ENCODE measurements at regions not wholly inside any gene's neighbourhood (a gene's known extent, or its start where the extent isn't known, plus 50 kb on each side); places are given as distances from the start of the nearest gene placed in this dataset.

- no peak for TF ChIP-seq PATZ1 (CRISPR knock-in tag; IDR thresholded peaks at IDR 0.05; ENCODE audit: borderline replicate concordance)
Measured at GRCh38 chr5:160480652-160481051, 59.0 kb downstream of the PTTG1 start (continued).

DNA sequence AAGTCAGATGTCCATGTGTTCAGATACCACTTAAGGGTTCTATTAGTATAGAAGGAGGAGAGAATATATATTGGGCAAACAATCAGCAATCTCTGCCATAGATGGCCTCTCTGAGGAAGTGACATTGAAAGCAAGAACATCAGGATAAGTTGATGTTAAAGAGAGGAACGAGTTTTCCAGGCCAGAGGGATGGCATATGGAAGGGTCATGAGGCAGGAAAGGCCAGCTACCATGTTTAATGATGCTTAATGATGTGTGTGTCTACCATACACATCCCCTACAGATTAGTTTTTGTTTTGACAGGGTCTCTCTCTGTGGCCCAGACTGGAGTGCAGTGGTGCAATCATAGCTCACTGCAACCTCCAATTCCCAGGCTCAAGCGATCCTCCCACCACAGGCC, 63.0 kb downstream of the PTTG1 start:
- TF ChIP-seq OSR1 (CRISPR knock-in tag; IDR thresholded peaks at IDR 0.05) (no peak), ZC3H10 (CRISPR knock-in tag; IDR thresholded peaks at IDR 0.05) (no peak), ARNTL (CRISPR knock-in tag; IDR thresholded peaks at IDR 0.05; ENCODE audit: borderline replicate concordance, low read depth) (no peak), TOX (CRISPR knock-in tag; IDR thresholded peaks at IDR 0.05; ENCODE audit: borderline replicate concordance) (no peak), RARB (CRISPR knock-in tag; IDR thresholded peaks at IDR 0.05) (no peak), TCF4 (CRISPR knock-in tag; IDR thresholded peaks at IDR 0.05; ENCODE audit: borderline replicate concordance) (no peak), TSHZ2 (CRISPR knock-in tag; IDR thresholded peaks at IDR 0.05) (no peak), CSRNP3 (CRISPR knock-in tag; IDR thresholded peaks at IDR 0.05) (no peak), SNAI2 (CRISPR knock-in tag; IDR thresholded peaks at IDR 0.05) (no peak), ZNF8 (CRISPR knock-in tag; IDR thresholded peaks at IDR 0.05) (no peak), BACH2 (CRISPR knock-in tag; IDR thresholded peaks at IDR 0.05; ENCODE audit: borderline replicate concordance) (no peak), ESRRG (CRISPR knock-in tag; IDR thresholded peaks at IDR 0.05) (no peak), ZFP3 (CRISPR knock-in tag; IDR thresholded peaks at IDR 0.05) (no peak), ZNF565 (CRISPR knock-in tag; conservative IDR thresholded peaks at IDR 0.05; ENCODE audit: low read depth) (no peak), ZFP30 (CRISPR knock-in tag; IDR thresholded peaks at IDR 0.05) (no peak), PATZ1 (CRISPR knock-in tag; IDR thresholded peaks at IDR 0.05; ENCODE audit: borderline replicate concordance) (no peak), ISL1 (CRISPR knock-in tag; IDR thresholded peaks at IDR 0.05) (no peak), GLIS3 (CRISPR knock-in tag; IDR thresholded peaks at IDR 0.05) (no peak)
- TF ChIP-seq, protein P1, sequence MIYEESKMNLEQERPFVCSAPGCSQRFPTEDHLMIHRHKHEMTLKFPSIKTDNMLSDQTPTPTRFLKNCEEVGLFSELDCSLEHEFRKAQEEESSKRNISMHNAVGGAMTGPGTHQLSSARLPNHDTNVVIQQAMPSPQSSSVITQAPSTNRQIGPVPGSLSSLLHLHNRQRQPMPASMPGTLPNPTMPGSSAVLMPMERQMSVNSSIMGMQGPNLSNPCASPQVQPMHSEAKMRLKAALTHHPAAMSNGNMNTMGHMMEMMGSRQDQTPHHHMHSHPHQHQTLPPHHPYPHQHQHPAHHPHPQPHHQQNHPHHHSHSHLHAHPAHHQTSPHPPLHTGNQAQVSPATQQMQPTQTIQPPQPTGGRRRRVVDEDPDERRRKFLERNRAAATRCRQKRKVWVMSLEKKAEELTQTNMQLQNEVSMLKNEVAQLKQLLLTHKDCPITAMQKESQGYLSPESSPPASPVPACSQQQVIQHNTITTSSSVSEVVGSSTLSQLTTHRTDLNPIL (CRISPR knock-in tag; IDR thresholded peaks at IDR 0.05; ENCODE audit: low read depth): no peak
- ATAC-seq: no peak

- ATAC-seq: no peak
- TF ChIP-seq OSR1 (CRISPR knock-in tag; IDR thresholded peaks at IDR 0.05): no peak
- no peak for TF ChIP-seq ZFP30 (CRISPR knock-in tag; IDR thresholded peaks at IDR 0.05)
- no peak for TF ChIP-seq ESRRG (CRISPR knock-in tag; IDR thresholded peaks at IDR 0.05)
- no peak for TF ChIP-seq ARNTL (CRISPR knock-in tag; IDR thresholded peaks at IDR 0.05; ENCODE audit: borderline replicate concordance, low read depth)
- no peak for TF ChIP-seq POU6F1 (CRISPR knock-in tag; IDR thresholded peaks at IDR 0.05; ENCODE audit: borderline replicate concordance, low read depth)
- no peak for TF ChIP-seq ZFP3 (CRISPR knock-in tag; IDR thresholded peaks at IDR 0.05)
- no peak for TF ChIP-seq CSDC2 (CRISPR knock-in tag; IDR thresholded peaks at IDR 0.05)
- TF ChIP-seq SNAI2 (CRISPR knock-in tag; IDR thresholded peaks at IDR 0.05): no peak
- no peak for TF ChIP-seq RARB (CRISPR knock-in tag; IDR thresholded peaks at IDR 0.05)
- TF ChIP-seq TCF4 (CRISPR knock-in tag; IDR thresholded peaks at IDR 0.05; ENCODE audit: borderline replicate concordance): no peak
- TF ChIP-seq CSRNP3 (CRISPR knock-in tag; IDR thresholded peaks at IDR 0.05): no peak
- TF ChIP-seq TSHZ2 (CRISPR knock-in tag; IDR thresholded peaks at IDR 0.05): no peak
Measured at GRCh38 chr5:160485364-160485969, 63.8 kb downstream of the PTTG1 start.

Measured in SK-N-SH treated with all-trans-retinoic acid at 6 μM for 48 hours (cell line).